GM12865 (cell line): ENCODE measurements at regions not wholly inside any gene's neighbourhood (a gene's known extent, or its start where the extent isn't known, plus 50 kb on each side); places are given as distances from the start of the nearest gene placed in this dataset.
"Not testable (repeated sequence)": the region's sequence is repeated elsewhere in the genome, so short reads cannot be mapped to it uniquely, and the experiment has no call there.

Source experiments
- DNase-seq: peaks from one replicate; pipeline ENCODE4 v3.0.0; 2010; ENCODE audit warnings: low read depth
- H3K4me3 ChIP-seq: 2 replicates; pipeline ENCODE4 v1.5.1; 2011; ENCODE audit warnings: mild to moderate bottlenecking, low read depth, low read length, control low read depth
- CTCF ChIP-seq: IDR thresholded peaks from 2 replicates; pipeline ENCODE4 v1.5.1; 2011; ENCODE audit warnings: low read length, control low read depth, low read depth, inconsistent platforms; ENCODE audit not compliant: insufficient read depth; ENCODE audit errors: missing control alignments

- no peak for DNase-seq
- no peak for TF ChIP-seq CTCF
- H3K4me3 ChIP-seq, result no peak overlapping the region
These were observed 155.6 kb downstream of the BRD1 start for GRCh38 chr22:49672014-49672516.

GRCh38 chr22:49671331-49672013 lies 156.2 kb downstream of the BRD1 start:
- no peak for DNase-seq
- no peak overlapping the region for H3K4me3 ChIP-seq

GRCh38 chr22:49670456-49671330 lies 157.0 kb downstream of the BRD1 start:
- no peak for DNase-seq
- no peak overlapping the region for H3K4me3 ChIP-seq
- TF ChIP-seq CTCF, result no peak

More at GRCh38 chr22:49671331-49672013, 156.2 kb downstream of the BRD1 start:
- no peak for TF ChIP-seq CTCF

- not testable (repeated sequence) for DNase-seq, H3K4me3 ChIP-seq
These were observed 157.7 kb downstream of the BRD1 start for GRCh38 chr22:49669969-49670455.

GRCh38 chr22:49669427-49669968 lies 158.2 kb downstream of the BRD1 start:
- H3K4me3 ChIP-seq, DNase-seq: not testable (repeated sequence)

GRCh38 chr22:49668402-49668801 lies 159.3 kb downstream of the BRD1 start:
- no peak overlapping the region for H3K4me3 ChIP-seq
- no peak for TF ChIP-seq CTCF

GRCh38 chr22:49667236-49667635 lies 160.4 kb downstream of the BRD1 start:
- no peak for TF ChIP-seq CTCF
- no peak for DNase-seq
- no peak overlapping the region for H3K4me3 ChIP-seq

More at GRCh38 chr22:49668402-49668801, 159.3 kb downstream of the BRD1 start:
- DNase-seq, result no peak
